ENCODE measurements at regions not wholly inside any gene's neighbourhood (a gene's known extent, or its start where the extent isn't known, plus 50 kb on each side); places are given as distances from the start of the nearest gene placed in this dataset.

DNA sequence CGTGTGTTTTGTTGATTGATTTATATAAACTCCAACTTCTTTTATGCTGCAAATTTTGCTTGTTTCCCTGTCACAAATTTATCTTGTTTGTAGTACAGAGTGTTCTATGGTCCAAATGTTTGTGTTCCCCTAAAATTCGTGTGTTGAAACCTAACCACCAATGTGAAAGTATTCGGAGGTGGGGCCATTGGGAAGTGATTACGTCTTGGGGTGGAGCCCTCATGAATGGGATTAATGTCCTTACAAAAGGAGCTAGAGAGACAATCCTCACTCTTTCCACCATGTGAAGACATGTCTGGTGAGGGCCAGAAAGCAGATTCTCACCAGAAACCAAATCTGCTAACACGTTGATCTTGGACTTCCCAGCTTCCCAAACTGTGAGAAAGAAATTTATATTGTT lies 262.0 kb downstream of the MAN2A1 start:
- WGBS, 2 donors, result 82 to 84% methylated on average over 5 of the region's 5 CpGs
- ATAC-seq (ENCODE audit: low FRiP score in 2 of 2), result no peak
- H3K27me3 ChIP-seq, result no peaks in the 10 kb centered on the region
- H3K36me3 ChIP-seq, result no peaks in the 10 kb centered on the region
- H3K27ac ChIP-seq, result no peak overlapping the region
- TF ChIP-seq, protein P1, sequence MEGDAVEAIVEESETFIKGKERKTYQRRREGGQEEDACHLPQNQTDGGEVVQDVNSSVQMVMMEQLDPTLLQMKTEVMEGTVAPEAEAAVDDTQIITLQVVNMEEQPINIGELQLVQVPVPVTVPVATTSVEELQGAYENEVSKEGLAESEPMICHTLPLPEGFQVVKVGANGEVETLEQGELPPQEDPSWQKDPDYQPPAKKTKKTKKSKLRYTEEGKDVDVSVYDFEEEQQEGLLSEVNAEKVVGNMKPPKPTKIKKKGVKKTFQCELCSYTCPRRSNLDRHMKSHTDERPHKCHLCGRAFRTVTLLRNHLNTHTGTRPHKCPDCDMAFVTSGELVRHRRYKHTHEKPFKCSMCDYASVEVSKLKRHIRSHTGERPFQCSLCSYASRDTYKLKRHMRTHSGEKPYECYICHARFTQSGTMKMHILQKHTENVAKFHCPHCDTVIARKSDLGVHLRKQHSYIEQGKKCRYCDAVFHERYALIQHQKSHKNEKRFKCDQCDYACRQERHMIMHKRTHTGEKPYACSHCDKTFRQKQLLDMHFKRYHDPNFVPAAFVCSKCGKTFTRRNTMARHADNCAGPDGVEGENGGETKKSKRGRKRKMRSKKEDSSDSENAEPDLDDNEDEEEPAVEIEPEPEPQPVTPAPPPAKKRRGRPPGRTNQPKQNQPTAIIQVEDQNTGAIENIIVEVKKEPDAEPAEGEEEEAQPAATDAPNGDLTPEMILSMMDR (IDR thresholded peaks at IDR 0.05), result no peak
- H3K9me3 ChIP-seq, result no peaks in the 10 kb centered on the region
- no peaks in the 10 kb centered on the region for H3K4me1 ChIP-seq
- DNase-seq, result no peak
- no peak overlapping the region for H3K4me3 ChIP-seq

DNA sequence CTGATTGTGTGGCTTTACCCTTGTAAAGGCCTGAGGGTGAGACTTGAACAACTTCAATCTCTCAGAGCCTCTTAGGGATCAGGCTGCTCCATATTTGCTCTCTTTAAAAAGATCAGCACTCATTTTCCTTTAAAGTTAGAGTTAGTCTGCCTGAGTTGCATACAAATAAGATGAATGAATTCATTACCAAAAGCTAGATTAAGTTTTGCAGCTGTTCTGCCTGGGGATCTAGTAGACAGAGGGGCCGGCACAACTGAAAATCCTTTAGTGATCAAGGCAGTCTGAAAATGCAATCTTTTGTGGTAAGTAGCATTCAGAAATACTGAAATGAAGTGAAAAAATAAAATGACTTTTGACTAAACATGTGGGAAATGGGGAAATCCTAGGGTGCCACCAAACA lies 264.0 kb downstream of the MAN2A1 start:
- TF ChIP-seq, protein P1 (IDR thresholded peaks at IDR 0.05), result no peak
- no peak for TF ChIP-seq POLR2A (IDR thresholded peaks at IDR 0.05)
- no peak for TF ChIP-seq EP300 (IDR thresholded peaks at IDR 0.05)
- no peak for TF ChIP-seq POLR2AphosphoS5 (IDR thresholded peaks at IDR 0.05)
- no peaks in the 10 kb centered on the region for H3K4me1 ChIP-seq
- no peak overlapping the region for H3K27ac ChIP-seq
- H3K27me3 ChIP-seq, result no peaks in the 10 kb centered on the region
- ATAC-seq (ENCODE audit: low FRiP score in 2 of 2) (no peak), DNase-seq (no peak)
- H3K4me3 ChIP-seq, result no peak overlapping the region
- H3K9me3 ChIP-seq, result no peaks in the 10 kb centered on the region
- no peaks in the 10 kb centered on the region for H3K36me3 ChIP-seq
- WGBS, 2 donors, result 90 to 100% methylated on average over 1 of the region's 1 CpG

DNA sequence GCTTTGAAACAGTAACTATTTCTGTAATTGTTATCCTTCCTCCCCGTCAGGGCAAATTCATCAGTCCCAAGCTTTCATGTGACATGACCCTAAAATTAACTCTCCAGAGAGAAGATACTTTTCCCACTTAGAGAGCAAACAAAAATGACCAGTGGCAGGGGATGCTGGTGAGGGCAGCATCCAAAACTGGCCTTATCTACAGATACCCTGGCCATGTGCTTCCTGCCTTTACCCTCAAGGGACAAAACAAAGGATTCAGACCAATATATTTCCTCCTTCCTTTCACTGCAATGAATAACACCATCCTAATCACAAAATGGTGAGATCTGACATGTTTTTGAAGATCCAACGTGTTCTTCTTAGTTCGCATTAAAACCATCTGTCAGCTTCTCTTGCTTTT lies 267.2 kb downstream of the MAN2A1 start:
- no peak for ATAC-seq (ENCODE audit: low FRiP score in 2 of 2)

DNA sequence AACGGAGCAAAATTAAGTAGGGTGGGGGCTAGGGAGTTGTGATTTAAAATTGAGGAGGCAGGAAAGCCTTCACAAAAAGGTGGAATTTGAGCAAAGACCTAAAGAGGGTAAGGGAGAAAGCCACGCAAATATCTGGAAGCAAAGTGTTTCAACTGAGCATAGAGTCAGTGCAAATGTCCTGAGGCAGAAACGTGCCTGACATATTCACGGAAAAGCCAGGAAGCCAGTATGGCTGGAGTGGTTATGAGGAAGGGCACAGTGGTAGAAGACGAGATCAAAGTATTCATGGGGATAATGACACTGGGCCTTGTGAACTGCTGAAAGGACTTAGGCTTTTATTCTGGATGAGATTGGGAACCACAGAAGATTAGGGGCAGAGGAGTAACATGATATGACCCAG lies 268.4 kb downstream of the MAN2A1 start:
- H3K4me1 ChIP-seq, result no peaks in the 10 kb centered on the region
- WGBS, 2 donors, result 85 to 95% methylated on average over 5 of the region's 5 CpGs
- ATAC-seq (ENCODE audit: low FRiP score in 2 of 2), result no peak
- H3K4me3 ChIP-seq, result no peak overlapping the region
- DNase-seq, result no peak
- H3K27ac ChIP-seq, result no peak overlapping the region
- TF ChIP-seq EP300 (IDR thresholded peaks at IDR 0.05) (no peak), POLR2A (IDR thresholded peaks at IDR 0.05) (no peak), POLR2AphosphoS5 (IDR thresholded peaks at IDR 0.05) (no peak)
- TF ChIP-seq, protein P1 (IDR thresholded peaks at IDR 0.05), result no peak
- H3K9me3 ChIP-seq, result no peaks in the 10 kb centered on the region
- H3K27me3 ChIP-seq, result no peaks in the 10 kb centered on the region
- H3K36me3 ChIP-seq, result no peaks in the 10 kb centered on the region

More for the DNA sequence above, 267.2 kb downstream of the MAN2A1 start:
- Histone ChIP-seq H3K4me3 (no peak overlapping the region), H3K27me3 (no peaks in the 10 kb centered on the region), H3K9me3 (no peaks in the 10 kb centered on the region), H3K27ac (no peak overlapping the region), H3K4me1 (no peaks in the 10 kb centered on the region), H3K36me3 (no peaks in the 10 kb centered on the region)
- no peak for DNase-seq
- no peak for TF ChIP-seq POLR2A (IDR thresholded peaks at IDR 0.05)
- TF ChIP-seq, protein P1 (IDR thresholded peaks at IDR 0.05), result no peak
- TF ChIP-seq POLR2AphosphoS5 (IDR thresholded peaks at IDR 0.05), result no peak
- no peak for TF ChIP-seq EP300 (IDR thresholded peaks at IDR 0.05)
- WGBS, 2 donors, result 52 to 64% methylated on average over 3 of the region's 3 CpGs

DNA sequence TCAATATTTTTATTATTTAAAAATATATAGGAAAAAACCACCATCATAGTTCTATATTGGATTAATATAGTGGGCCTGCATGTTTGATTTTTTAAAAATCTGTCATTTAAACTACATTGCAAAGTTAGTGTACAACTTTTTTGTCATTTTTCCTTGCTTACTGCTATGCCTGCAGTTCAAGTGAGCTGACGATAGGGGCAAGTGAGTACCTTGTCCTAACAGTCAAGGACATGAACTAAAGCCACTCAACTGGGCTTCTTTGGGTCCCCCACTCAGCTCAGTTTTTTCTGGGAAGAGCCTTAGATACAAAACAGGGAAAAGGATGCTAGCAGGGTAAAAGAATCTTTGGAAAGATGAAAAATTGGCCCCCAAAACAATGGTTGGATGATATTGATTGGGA lies 269.9 kb downstream of the MAN2A1 start:
- no peak for TF ChIP-seq POLR2AphosphoS5 (IDR thresholded peaks at IDR 0.05)
- TF ChIP-seq, protein P1 (IDR thresholded peaks at IDR 0.05), result no peak
- no peak for TF ChIP-seq EP300 (IDR thresholded peaks at IDR 0.05)
- no peak for TF ChIP-seq POLR2A (IDR thresholded peaks at IDR 0.05)
- Histone ChIP-seq H3K4me3 (no peak overlapping the region), H3K27ac (no peak overlapping the region), H3K27me3 (no peaks in the 10 kb centered on the region), H3K4me1 (peaks cover 0 to 5% (median 0%) of the 10 kb centered on the region in 4 donors), H3K36me3 (no peaks in the 10 kb centered on the region), H3K9me3 (no peaks in the 10 kb centered on the region)
- DNase-seq, result no peak
- WGBS, 2 donors, result 89 to 91% methylated on average over 1 of the region's 1 CpG
- no peak for ATAC-seq (ENCODE audit: low FRiP score in 2 of 2)
